ENCODE measurements at regions not wholly inside any gene's neighbourhood (a gene's known extent, or its start where the extent isn't known, plus 50 kb on each side); places are given as distances from the start of the nearest gene placed in this dataset.

- no peak overlapping the region for H2BK5ac ChIP-seq (ENCODE audit: insufficient read length, low read length)
- Mint-ChIP-seq H3K27me3 (ENCODE audit: low read depth) (no peaks in the 10 kb centered on the region), H3K27ac (no peak overlapping the region), H3K36me3 (ENCODE audit: insufficient read depth in 1 of 3, low read depth in 3 of 3) (peaks cover 0 to 1% (median 0%) of the 10 kb centered on the region in 3 experiments; a peak in 2 of 7 replicates), H3K4me1 (peaks cover 8 to 9% of the 10 kb centered on the region in 2 experiments), H3K4me3 (no peak overlapping the region), H3K9me3 (no peaks in the 10 kb centered on the region)
- H3K18ac ChIP-seq (ENCODE audit: insufficient read length, low read depth, low read length), result no peak overlapping the region
- no peak overlapping the region for H2BK15ac ChIP-seq (ENCODE audit: low read depth, low read length)
- H4K20me1 ChIP-seq (ENCODE audit: control insufficient read depth, insufficient read depth, insufficient read length), result no peaks in the 10 kb centered on the region
- H2BK120ac ChIP-seq (ENCODE audit: low read depth, low read length, poor library complexity, severe bottlenecking), result no peak overlapping the region
- no peak overlapping the region for H2AFZ ChIP-seq (ENCODE audit: low read length)
- no peak overlapping the region for H4K8ac ChIP-seq (replicated peaks; ENCODE audit: insufficient read length, low read depth, low read length)
- H4K5ac ChIP-seq (ENCODE audit: insufficient read length, low read depth, low read length), result no peak overlapping the region
- H2BK12ac ChIP-seq (ENCODE audit: insufficient read length, low read depth, low read length), result no peak overlapping the region
- H3T11ph ChIP-seq (ENCODE audit: low read length), result no peak overlapping the region
- H3K4ac ChIP-seq (ENCODE audit: low read depth, low read length), result no peak overlapping the region
- no peaks in the 10 kb centered on the region for H3K79me2 ChIP-seq (ENCODE audit: insufficient read depth, low read length)
- no peaks in the 10 kb centered on the region for H3K79me1 ChIP-seq (ENCODE audit: insufficient read depth, low read depth, low read length, poor library complexity, severe bottlenecking)
- H4K91ac ChIP-seq (ENCODE audit: insufficient read length, low read depth, low read length), result no peak overlapping the region
- H3K4me2 ChIP-seq (ENCODE audit: insufficient read depth, insufficient read length, low read length), result no peak overlapping the region
- no peak for DNase-seq
- H3K9ac ChIP-seq (ENCODE audit: extremely low read depth, insufficient read length, low read length), result no peak overlapping the region
- TF ChIP-seq, protein P1, sequence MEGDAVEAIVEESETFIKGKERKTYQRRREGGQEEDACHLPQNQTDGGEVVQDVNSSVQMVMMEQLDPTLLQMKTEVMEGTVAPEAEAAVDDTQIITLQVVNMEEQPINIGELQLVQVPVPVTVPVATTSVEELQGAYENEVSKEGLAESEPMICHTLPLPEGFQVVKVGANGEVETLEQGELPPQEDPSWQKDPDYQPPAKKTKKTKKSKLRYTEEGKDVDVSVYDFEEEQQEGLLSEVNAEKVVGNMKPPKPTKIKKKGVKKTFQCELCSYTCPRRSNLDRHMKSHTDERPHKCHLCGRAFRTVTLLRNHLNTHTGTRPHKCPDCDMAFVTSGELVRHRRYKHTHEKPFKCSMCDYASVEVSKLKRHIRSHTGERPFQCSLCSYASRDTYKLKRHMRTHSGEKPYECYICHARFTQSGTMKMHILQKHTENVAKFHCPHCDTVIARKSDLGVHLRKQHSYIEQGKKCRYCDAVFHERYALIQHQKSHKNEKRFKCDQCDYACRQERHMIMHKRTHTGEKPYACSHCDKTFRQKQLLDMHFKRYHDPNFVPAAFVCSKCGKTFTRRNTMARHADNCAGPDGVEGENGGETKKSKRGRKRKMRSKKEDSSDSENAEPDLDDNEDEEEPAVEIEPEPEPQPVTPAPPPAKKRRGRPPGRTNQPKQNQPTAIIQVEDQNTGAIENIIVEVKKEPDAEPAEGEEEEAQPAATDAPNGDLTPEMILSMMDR (conservative IDR thresholded peaks at IDR 0.05), result no peak
- H3K27ac ChIP-seq (ENCODE audit: insufficient read length, low read depth, low read length), result no peak overlapping the region
- H3K23me2 ChIP-seq (ENCODE audit: insufficient read length, low read depth, low read length, poor library complexity, severe bottlenecking), result no peaks in the 10 kb centered on the region
- no peaks in the 10 kb centered on the region for H3K27me3 ChIP-seq (ENCODE audit: insufficient read depth, low read length)
- no peak overlapping the region for H2BK20ac ChIP-seq (ENCODE audit: low read depth, low read length, poor library complexity, severe bottlenecking)
- no peak overlapping the region for H2AK5ac ChIP-seq (ENCODE audit: insufficient read length, low read length)
- no peaks in the 10 kb centered on the region for H3K4me1 ChIP-seq (ENCODE audit: insufficient read depth, low read length)
- WGBS (ENCODE audit: extremely low coverage, insufficient read length, low lambda C conversion rate), result no CpG with 5 or more reads among the region's 1 CpG
- H3K56ac ChIP-seq (ENCODE audit: insufficient read length, low read depth, low read length), result no peak overlapping the region
- H3K14ac ChIP-seq (ENCODE audit: insufficient read depth, low read length), result no peak overlapping the region
- no peak overlapping the region for H3K23ac ChIP-seq (ENCODE audit: insufficient read length, low read depth, low read length)
- no peaks in the 10 kb centered on the region for H3K9me3 ChIP-seq (ENCODE audit: control insufficient read depth, low read depth, low read length)
Measured at GRCh38 chr10:108052981-108053380, 888.5 kb upstream of the SORCS1 start.

Measured in H9 (cell line).